ENCODE measurements at regions not wholly inside any gene's neighbourhood (a gene's known extent, or its start where the extent isn't known, plus 50 kb on each side); places are given as distances from the start of the nearest gene placed in this dataset.

DNA sequence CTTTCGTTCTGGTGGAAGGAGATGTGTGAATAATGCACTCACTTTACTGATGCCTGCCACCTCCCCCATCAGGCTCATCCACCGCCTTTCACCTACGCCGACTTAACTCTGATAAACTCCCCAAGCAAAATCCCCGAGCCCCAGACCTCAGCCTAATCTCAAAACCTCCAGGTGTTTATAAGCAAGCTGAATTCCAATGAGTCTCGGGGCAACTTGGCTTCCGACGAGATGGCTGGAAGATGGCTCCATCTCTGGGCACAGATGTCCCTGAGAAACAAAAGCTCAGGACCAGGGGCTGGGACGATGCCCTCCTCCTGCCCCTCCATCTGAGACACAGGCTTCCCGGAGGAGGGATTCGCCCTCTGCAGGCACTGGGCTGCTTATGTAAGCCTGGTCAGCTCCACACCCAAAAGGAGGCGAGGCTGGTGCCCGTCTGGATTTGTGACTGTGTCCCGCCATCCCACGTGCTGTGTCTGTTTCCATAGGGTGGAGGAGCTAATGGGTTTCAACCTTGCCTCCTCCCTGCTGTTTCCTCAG, 386.4 kb upstream of the TNRC6C start:
- no peak for DNase-seq (ENCODE audit: low spot score)

DNA sequence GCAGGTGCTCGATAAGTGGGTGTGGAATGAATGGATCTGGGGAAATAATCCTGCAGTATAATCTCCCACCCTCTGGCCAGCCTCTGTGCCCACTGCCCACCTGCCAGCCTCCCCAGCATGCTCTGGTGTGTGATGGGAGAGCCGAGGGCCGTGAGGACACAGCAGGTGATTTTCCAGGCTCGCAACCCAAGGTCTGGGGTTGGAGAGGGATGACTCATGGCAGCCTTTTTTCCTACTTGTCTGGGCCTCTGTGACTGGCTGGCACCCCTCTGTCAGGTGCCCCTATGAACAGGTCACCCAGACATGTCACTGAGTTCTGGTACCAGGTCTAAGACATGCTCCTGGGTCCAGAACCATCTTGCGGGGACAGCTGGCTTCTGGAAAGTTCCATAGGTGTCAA, 385.7 kb upstream of the TNRC6C start:
- DNase-seq (ENCODE audit: low spot score) = no peak

DNA sequence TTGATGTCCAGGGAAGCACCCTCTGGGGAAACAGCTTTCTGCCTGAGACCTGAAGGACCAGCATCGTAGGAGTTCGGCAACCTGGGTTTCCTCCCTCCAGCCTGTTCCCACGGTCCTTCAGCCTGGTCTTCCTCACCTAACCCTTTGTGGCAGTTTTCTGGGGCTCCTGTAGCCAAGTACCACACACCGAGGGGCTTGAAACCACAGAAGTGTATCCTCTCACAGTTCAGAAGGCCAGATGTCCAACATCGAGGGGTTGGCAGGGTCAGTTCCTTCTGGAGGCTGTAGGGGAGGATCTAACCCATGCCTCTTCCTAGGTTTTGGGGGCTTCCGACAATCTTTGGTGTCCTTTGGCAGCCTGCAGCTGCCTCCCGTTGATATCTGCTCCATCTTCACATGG, 381.0 kb upstream of the TNRC6C start:
- no peak for DNase-seq (ENCODE audit: low spot score)

DNA sequence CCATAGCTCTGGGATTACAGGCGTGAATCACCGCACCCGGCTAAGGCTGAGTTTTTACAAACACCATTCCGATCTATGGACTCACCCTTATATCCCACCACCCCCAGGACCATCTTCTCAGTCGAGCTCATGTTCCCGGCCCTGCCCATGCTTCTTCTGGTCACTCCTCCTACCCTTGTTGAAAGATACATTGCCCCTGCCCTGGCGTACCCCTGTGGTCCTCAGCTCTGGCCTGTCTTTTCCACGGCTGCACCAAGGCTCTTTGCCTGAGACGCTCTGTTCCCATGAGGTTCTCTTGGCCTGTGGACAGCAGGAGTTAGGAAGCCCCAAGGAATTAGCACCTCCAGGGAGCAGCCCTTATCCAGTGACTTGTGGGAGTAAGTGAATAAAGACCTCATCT, 379.4 kb upstream of the TNRC6C start:
- no peak for DNase-seq (ENCODE audit: low spot score)

DNA sequence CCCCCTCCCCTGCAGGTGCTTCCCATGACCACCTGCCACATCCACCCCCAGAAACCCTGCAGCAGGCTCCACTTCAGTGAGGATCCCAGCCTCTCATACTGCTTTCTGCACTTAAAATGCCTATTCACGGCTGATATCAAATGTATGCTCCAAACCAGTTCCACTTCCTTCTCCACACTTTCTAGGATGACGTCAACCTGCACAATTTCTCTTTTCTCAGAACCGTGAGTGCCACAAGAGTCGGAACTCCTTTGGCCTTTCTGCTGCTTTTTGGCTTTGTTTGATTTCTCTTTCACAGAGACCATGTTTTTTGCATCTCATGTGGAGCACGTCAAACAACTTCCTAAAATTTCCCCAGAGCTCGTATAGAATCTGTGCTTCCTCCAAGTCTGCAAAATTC, 378.8 kb upstream of the TNRC6C start:
- no peak for DNase-seq (ENCODE audit: low spot score)

DNA sequence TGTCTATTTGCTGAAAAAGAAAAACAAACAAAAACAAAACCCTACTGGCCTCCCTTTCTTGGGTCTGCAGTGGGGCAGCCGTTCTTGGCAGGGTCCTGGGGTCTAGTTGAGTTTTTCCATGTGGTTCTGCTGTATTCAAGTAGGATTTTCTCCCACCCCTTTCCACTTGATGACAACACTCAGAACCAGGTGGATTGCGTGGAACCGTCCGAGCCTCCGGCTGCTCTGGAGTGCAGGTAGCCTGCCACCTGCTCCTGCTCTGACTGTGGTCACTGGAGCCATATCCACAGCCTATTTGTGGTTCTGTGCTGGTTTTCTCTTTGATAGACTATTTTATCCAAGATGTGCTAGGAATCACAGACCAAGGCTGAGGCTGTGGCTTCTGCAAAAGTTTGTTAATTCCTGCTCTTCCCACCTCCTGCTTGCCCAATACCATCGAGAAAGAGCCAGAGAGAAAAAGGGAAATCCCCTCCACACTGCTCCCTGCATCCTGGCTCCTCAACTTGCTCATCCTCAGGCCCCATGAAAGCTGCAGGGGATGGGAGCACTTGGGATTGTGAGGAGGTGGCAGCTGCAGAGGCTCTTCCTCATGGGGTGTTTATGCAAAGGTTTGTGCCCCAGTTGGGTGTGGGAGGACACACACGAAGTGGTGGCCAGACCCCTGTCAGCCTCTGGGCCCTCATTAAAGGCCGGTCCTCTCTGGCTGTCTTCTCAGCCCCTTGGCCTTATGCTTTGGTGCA, 377.8 kb upstream of the TNRC6C start:
- no peak for DNase-seq (ENCODE audit: low spot score)

DNA sequence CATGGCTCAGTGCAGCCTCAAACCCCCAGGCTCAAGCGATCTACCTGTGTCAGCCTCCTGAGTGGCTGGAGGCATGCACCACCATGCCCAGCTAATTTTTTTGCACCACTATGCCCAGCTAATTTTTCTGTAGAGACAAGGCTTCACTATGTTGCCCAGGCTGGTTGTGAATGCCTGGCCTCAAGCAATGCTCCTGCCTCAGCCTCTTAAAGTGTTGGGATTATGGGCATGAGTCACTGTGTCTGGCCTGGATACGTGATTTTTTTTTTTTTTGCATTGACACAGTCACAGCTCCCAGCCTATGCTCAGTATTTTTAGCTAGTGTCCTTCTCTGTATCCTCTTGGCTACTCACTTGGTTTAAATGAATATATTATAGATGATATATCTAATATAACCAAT, 377.0 kb upstream of the TNRC6C start:
- DNase-seq (ENCODE audit: low spot score) = no peak

DNA sequence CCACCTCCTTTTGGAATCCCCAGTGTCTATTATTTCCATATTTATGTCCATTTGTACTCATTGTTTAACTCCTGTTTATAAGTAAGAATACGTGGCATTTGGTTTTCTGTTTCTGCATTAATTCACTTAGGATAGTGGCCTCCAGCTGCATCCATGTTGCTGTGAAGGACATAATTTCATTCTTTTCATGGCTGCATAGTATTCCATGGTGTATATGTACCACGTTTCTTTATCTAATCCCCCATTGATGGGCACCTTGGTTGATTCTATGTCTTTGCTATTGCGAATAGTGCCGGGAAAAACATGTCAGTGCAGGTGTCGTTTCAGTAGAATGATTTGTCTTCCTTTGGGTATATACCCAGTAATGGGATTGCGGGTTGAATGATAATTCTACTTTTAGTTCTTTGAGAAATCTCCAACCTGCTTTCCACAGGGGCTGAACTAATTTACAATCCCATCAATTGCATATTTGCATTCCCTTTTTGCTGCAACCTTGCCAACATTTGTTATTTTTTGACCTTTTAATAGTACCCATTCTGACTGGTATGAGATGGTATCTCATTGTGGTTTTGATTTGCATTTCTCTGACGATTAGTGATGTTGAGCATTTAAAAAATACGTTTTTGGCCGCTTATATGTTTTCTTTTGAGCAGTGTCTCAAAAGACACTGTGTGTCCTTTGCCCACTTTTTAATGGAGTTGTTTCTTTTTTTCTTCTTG, 373.2 kb upstream of the TNRC6C start:
- DNase-seq (ENCODE audit: low spot score) = no peak

DNA sequence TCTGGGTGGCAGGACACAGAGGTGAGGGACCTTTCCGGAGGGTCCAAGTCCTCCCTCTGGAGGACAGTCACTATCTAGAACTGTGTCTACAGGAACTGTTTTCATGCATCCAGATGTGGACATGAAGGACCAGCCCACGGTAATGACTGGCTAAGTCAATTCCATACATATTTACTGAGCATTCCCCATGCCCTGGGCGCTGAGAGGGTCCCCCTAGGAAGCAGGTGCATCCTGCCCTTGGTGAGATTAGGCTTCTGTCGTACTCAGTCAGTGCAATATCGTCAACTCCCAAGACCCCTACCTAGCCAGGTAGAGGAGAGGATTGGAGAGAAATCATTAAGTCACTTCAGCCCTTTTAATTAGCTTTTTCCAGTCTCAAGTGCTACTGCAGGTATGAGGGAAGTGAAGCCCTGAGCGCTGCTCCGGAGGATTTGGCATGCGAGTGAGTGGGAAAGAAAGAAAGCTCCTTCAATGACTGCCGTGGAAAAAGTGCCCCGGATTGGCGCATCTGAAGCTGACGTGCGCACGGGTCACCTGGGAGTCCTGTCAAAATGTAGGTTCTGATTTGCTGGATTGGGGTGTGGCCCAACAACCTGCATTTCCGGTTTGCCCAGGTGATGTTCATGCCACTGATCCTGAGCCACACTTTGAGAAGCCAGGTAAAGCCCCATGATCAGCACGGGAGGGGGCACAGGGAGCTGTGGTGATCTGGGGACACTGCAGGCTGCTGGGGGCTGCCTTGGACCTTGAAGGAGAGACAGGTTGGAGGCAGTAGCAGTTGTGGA, 367.4 kb upstream of the TNRC6C start:
- DNase-seq (ENCODE audit: low spot score) = no peak

DNA sequence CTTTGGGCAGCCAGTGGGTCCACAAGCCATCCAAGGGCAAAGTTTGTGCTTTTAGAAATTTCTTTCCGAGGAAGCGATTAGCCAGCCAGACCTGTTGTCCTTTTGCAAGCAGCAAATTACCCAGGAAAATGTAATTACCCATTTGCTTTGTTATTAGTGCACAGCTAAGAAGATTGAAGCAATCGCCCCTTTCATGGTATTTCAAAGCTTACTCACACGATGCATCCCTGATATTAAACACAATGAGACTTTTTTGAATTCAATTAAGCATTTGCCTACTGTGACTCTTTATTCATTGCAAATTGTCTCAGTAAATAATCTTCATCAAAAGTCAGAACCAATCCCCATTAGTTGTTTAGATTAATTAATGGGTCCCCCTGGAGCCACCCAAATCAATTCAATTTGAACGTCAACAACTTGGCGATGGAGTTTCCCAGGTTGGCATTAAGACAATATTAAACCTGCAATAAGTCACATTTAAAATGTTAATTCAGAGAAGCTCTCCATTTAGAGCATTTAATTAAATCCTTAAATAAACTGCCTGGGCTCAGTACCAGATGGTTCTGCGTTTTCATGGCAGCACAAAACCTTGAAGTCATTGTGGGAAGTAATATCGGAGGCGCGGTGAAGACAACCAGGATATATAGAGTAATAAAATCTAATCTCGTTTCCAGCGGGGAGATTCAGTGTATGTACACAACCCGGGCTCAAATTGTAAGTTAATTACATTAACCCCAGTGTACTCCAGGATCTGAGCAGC, 366.2 kb upstream of the TNRC6C start:
- DNase-seq (ENCODE audit: low spot score) = no peak

DNA sequence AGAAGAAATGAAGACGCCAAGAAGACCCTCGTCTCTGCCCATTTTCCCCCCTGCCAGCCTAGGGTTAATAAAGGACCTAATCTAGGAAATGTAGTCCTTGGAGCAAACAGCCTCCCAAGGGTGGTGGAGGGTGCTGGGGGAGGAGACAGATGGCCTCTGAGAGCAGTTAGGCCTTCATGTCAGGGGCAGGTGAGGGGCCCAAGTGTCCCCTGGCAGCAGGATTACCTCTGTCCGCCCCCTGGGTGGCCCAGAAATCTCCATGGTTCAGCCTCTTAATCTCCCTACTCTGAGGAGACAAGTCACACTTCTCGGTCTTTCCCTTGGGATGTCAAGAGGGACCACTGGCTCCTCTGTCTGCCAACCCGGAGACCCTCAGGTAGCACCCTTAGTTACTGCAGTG, 365.4 kb upstream of the TNRC6C start:
- DNase-seq (ENCODE audit: low spot score) = no peak

DNA sequence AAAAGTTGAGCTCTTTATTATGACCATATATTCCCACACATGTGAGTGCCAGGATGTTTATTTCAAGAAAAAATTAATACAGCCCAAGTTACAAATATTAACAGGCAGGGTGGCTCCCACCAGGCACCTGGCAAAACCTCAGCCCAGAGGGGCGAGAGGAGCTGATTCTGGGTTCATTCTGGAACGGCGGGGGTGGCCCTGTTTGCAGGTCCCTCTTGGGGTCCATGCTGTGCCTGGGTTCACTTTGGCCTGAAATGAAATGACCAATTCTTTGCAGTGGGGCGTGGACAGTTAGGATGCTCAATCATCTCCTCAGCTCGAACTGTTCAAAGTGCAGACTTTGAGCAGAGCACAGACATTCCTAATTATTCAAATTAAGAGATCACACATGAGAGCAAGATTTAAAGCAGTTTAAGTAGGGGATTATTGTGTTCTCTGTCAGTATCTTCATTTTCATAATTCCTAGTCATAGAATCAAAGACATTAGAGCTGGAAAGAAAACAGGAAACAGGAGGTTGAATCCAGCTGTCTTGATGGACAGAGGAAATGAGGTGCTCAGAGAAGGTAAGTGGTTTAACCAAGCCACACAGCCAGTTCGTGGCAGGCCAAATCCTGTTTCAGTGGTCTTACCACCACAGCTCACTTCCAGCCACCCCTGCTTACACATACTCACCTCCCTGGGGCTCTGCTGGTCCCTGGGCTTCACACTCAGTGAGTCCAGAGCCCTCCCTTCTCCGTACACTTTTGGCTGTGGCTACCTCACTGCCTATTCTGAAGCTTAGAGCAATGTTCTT, 363.9 kb upstream of the TNRC6C start:
- no peak for DNase-seq (ENCODE audit: low spot score)

DNA sequence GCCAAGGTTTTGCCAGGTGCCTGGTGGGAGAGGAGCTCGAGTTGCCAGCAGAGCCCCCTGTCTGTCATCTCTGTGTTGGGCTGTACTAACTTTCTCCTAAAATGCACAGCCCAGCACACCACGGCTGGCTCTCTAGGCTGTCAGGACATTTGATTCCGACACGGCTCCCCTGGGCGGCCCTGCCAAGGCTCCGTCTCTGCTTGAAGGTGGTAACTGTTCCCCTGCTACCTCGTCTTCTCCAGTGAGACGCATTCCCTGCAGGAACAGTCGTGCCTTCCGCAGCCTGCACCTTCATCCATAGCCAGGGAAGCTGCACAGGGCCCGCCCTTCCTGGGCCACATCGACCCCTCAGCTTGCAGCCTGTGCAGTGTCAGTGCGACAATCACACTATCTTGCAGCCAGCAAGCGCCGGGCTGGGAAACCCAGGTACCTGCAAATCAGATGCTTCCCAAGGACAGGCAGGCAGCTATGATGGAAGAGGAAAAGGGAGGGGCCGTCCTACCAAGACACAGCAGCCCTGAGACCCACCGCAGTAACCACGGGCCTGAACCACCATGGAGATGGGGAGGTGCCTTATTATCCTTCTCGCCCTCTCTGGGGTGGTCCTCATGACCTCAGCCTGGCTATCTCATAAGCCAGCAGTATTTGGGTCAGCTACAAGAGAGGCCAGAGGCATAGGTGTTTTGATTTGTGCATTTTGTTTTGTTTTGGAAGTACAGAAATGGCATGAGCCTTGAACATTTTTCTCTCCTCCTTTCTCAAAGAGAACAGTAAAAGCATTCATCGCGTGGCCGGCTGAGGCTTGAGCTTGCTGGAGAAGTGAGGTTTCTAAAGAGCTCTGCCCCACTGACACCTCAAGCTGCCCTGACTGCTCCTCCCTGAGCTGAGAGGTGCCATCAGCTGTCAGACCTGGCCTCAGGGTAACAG, 361.7 kb upstream of the TNRC6C start:
- DNase-seq (ENCODE audit: low spot score) = no peak

DNA sequence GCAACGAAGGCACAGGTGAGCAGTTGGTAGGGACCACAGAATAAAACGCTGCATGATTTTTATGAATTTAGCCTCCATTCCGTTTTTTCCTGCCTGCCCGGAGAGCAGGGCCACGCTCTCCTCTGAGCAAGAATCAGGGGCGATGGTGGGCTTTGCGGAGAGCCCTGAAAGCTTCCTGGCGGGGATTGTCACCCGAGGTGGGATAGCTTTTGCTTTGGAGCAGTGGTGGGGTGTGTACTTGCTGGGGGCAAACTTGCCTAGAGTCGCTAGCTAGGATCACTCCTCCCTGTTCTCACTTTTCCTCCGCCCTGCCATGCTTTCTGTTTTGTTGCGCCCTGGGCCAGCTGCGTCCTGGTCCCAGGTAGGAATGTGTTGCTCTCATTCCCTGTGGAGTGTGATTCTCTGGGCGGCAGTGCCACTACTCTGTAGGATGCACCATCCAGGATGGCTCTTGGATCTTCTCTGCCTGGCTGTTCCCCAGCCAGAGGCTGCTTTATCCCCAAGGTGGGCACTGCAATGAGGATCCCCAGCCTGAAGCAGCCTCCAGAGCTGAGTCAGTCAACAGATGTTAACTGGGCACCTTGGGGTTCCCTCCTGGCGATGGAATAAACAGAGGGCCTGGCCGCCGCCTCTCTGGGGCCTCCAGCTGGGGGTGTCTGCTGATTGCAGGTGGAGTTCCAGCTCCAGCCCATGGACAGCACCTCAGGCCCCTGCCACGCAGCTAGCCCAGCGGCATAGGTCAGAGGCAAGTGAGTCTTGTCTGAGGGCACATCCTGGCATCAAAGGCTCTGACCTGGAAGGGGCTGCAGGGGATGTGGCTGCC, 360.9 kb upstream of the TNRC6C start:
- DNase-seq (ENCODE audit: low spot score) = no peak

DNA sequence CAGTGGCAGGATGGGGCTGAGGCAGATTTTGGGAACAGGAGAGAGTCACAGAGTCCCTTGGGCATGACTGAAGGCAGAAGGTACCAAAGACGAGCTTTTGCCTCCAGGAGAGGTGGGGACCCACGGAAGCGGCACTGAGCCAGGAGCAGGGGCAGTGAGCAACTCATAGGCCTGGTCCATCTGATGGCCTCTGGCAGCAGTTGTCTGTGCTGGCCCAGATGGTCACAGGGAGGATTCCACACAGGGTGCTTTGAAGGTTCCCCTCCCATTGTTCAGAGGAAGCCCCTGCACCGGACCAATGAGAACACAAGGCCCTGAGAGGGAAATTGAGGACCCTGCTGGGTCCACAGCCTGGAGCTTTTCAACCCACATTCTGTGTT, 360.3 kb upstream of the TNRC6C start:
- DNase-seq (ENCODE audit: low spot score) = no peak

DNA sequence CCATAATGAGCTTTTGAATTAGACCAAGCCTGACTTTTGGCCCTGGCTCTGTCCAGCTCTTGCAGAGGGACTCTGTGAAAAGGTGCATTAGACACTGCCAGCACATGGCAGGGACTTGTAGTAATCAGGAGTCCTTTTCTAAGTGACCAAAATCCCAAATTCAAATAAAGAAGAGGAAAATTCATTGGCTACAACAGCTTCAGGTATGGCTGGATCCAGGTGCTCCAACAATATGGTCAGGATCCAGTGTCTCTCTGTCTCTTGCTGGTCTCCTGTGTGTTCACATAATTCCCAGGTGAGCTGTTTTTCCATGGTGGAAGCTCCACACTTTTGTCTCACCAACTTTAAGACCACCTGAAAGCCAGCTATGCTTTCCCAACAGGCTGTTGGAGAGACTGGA, 358.8 kb upstream of the TNRC6C start:
- DNase-seq (ENCODE audit: low spot score) = no peak

DNA sequence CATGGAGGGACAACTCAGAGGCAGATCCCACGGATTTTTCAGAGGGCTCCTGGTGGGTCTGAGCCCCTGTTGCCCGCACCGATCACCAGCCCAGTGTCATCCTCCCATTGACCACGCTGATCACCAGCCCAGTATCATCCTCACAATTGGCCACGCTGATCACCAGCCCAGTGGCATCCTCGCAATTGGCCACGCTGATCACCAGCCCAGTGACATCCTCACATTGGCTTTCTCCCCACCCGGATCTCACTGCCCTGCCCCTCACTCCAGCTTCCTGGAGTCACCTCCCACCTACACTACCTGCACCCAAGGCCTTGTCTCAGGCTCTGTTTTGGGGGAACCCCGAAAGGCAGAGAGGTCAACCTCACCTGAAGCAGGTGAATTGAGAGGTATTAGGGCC, 358.2 kb upstream of the TNRC6C start:
- no peak for DNase-seq (ENCODE audit: low spot score)

DNA sequence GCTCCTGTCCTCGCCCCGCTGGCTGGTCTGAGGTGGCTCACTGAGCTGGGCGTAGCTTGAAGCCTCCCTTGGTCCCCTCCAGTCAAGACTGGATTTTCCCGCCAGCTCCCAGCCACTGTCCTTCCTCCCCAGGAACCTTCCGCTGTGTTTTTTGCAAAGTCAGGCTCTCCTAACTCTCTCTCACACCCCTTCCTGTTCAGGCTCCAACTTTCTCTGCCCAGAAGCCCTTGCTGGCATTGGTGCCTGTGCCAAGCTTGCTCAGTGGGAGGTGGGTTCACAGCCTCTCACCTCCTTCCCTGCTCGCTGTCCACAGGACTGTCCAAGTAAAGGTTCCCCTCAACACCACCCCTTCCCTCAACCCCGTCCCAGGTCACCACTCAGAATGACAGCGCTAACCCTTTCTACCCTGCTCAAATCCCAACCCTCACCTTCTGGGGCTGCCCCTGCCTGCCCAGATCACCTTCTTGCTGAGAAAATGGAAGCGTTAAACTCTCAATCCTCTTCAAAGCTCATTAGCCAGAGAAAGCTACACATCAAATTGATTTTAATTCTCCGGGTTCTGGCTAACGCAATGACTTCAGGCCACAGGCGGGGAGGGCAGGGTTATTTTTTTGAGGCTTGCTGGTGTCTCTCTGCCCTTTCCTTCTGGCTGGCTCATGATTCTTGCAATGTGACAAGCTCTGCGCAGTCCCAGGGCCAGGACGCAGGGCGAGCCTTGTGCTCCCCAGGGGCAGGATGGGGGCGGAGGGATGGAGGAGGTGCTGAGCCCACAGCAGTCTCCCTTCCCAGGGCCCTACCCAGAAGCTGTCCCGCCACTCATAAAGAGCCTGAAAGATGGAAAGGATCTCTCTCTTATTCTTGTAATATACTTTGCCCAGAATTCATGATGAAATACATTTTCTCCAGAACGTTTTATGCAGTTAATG, 357.2 kb upstream of the TNRC6C start:
- no peak for DNase-seq (ENCODE audit: low spot score)

Measured in HuH-7 (cell line).